ENCODE measurements at regions not wholly inside any gene's neighbourhood (a gene's known extent, or its start where the extent isn't known, plus 50 kb on each side); places are given as distances from the start of the nearest gene placed in this dataset.

- no peaks in the 10 kb centered on the region for H3K9me3 Mint-ChIP-seq
- H3K36me3 Mint-ChIP-seq, result no peaks in the 10 kb centered on the region
- peaks cover 81% of the 10 kb centered on the region for H3K4me1 Mint-ChIP-seq
- no peak overlapping the region for H3K4me3 Mint-ChIP-seq
- no peaks in the 10 kb centered on the region for H3K27me3 Mint-ChIP-seq
- H3K27ac Mint-ChIP-seq, result no peak overlapping the region
These were observed 57.4 kb upstream of the ULK4 start for GRCh38 chr3:42019144-42019952.

- H3K27ac Mint-ChIP-seq, result peak overlapping the region; percentile 88
- H3K27me3 Mint-ChIP-seq, result no peaks in the 10 kb centered on the region
- no peaks in the 10 kb centered on the region for H3K36me3 Mint-ChIP-seq
- peaks cover 61% of the 10 kb centered on the region for H3K4me1 Mint-ChIP-seq
- peak overlapping the region; percentile 95 for H3K4me3 Mint-ChIP-seq
- H3K9me3 Mint-ChIP-seq, result no peaks in the 10 kb centered on the region
These were observed 53.1 kb upstream of the ULK4 start for GRCh38 chr3:42014921-42015533.

GRCh38 chr3:42014458-42014920 lies 52.6 kb upstream of the ULK4 start:
- H3K4me3 Mint-ChIP-seq, result peak overlapping the region; percentile 95
- H3K36me3 Mint-ChIP-seq, result no peaks in the 10 kb centered on the region
- no peaks in the 10 kb centered on the region for H3K9me3 Mint-ChIP-seq
- H3K27me3 Mint-ChIP-seq, result no peaks in the 10 kb centered on the region
- H3K4me1 Mint-ChIP-seq, result peaks cover 56% of the 10 kb centered on the region
- peak overlapping the region; percentile 88 for H3K27ac Mint-ChIP-seq

- Mint-ChIP-seq H3K4me1 (peaks cover 51% of the 10 kb centered on the region), H3K27me3 (no peaks in the 10 kb centered on the region), H3K9me3 (no peaks in the 10 kb centered on the region), H3K27ac (peak overlapping the region; percentile 88), H3K4me3 (peak overlapping the region; percentile 95), H3K36me3 (no peaks in the 10 kb centered on the region)
These were observed 52.0 kb upstream of the ULK4 start for GRCh38 chr3:42013691-42014457.

- Mint-ChIP-seq H3K27ac (peak overlapping the region; percentile 94), H3K27me3 (no peaks in the 10 kb centered on the region), H3K4me1 (peaks cover 46% of the 10 kb centered on the region), H3K4me3 (peak overlapping the region; percentile 85), H3K36me3 (no peaks in the 10 kb centered on the region), H3K9me3 (no peaks in the 10 kb centered on the region)
These were observed 51.2 kb upstream of the ULK4 start for GRCh38 chr3:42012935-42013690.

- H3K36me3 Mint-ChIP-seq, result no peaks in the 10 kb centered on the region
- H3K4me3 Mint-ChIP-seq, result peak overlapping the region; percentile 85
- no peaks in the 10 kb centered on the region for H3K9me3 Mint-ChIP-seq
- H3K4me1 Mint-ChIP-seq, result peaks cover 45% of the 10 kb centered on the region
- no peaks in the 10 kb centered on the region for H3K27me3 Mint-ChIP-seq
- peak overlapping the region; percentile 94 for H3K27ac Mint-ChIP-seq
These were observed 50.6 kb upstream of the ULK4 start for GRCh38 chr3:42012383-42012934.
